ENCODE measurements at regions not wholly inside any gene's neighbourhood (a gene's known extent, or its start where the extent isn't known, plus 50 kb on each side); places are given as distances from the start of the nearest gene placed in this dataset.

DNA sequence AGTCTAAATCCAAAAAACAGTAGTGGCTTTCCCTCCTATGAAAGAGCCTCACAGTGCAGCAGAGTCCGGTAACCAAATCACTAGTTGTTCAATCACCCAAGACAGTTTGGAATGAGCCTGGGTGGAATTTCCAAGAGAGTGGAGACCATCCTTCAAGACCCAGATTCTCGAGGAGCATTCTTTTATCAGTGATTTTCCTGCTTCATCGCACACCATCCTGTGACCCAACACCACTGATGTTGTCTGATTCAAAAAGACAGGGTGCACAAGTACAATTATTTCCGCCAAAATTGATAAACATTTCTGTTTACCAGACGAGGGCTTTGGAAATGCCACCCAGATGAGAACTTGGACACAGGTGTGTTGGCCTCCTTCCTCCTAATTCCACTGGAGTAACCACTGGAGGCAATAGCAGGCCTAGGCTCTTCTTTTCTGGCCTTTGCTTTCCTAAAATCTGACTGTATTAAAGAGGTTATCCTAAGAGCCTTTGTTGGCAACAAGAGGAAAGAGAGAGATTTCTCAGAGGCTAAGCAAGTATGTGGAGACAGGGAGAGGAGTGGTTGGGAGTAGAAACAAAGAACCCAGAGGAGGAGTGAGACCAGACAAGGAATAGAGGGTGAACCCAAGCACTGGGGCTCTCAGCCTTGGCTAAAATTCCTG lies 56.3 kb upstream of the S1PR3 start:
- H3K4ac ChIP-seq (ENCODE audit: low read length) = no peak overlapping the region
- no peak overlapping the region for H3K27ac ChIP-seq (replicated peaks; ENCODE audit: low read length)
- H2AFZ ChIP-seq (ENCODE audit: low read length) = no peak overlapping the region
- H3K9me3 ChIP-seq (replicated peaks in 1 of 2; ENCODE audit: control insufficient read depth in 2 of 2, insufficient read depth in 1 of 2, low read depth in 1 of 2, low read length in 2 of 2) = peaks cover 6 to 17% of the 10 kb centered on the region in 2 donors
- H3K36me3 ChIP-seq (replicated peaks in 1 of 2; ENCODE audit: control insufficient read depth in 2 of 2, insufficient read depth in 2 of 2, low read length in 2 of 2) = no peaks in the 10 kb centered on the region
- no peak overlapping the region for H2AK5ac ChIP-seq (ENCODE audit: low read depth, low read length)
- no peak overlapping the region for H2BK12ac ChIP-seq (ENCODE audit: low read length)
- H2BK120ac ChIP-seq (ENCODE audit: low read depth, low read length) = no peak overlapping the region
- H4K91ac ChIP-seq (ENCODE audit: low read depth, low read length, poor library complexity) = no peak overlapping the region
- H3K9ac ChIP-seq (ENCODE audit: low read depth, low read length, poor library complexity) = no peak overlapping the region
- no peaks in the 10 kb centered on the region for H3K4me1 ChIP-seq (ENCODE audit: control insufficient read depth in 2 of 2, insufficient read depth in 1 of 2, low read depth in 1 of 2, low read length in 2 of 2)
- H3K18ac ChIP-seq (ENCODE audit: low read length) = no peak overlapping the region
- H3K27me3 ChIP-seq (ENCODE audit: control insufficient read depth in 3 of 3, insufficient read depth in 3 of 3, low read depth in 1 of 3, low read length in 3 of 3) = peaks cover 0 to 3% (median 0%) of the 10 kb centered on the region in 3 experiments
- no peak overlapping the region for H4K8ac ChIP-seq (ENCODE audit: low read depth, low read length)
- no peak overlapping the region for H2BK5ac ChIP-seq (ENCODE audit: low read length)
- no CpG with 5 or more reads among the region's 5 CpGs for WGBS, 2 donors (ENCODE audit: extremely low coverage in 2 of 2, insufficient read length in 2 of 2, insufficient replicate concordance in 1 of 2)
- DNase-seq (ENCODE audit: low spot score) = no peak
- no peak overlapping the region for H3K4me3 ChIP-seq (ENCODE audit: low read length in 2 of 2)
- no peak overlapping the region for H3K4me2 ChIP-seq (ENCODE audit: insufficient read depth, low read length, poor library complexity, severe bottlenecking)
- no peak overlapping the region for H3K23ac ChIP-seq (ENCODE audit: low read depth, low read length, poor library complexity)
- no peak overlapping the region for H2BK15ac ChIP-seq (ENCODE audit: low read length)
- no peaks in the 10 kb centered on the region for H3K79me1 ChIP-seq (ENCODE audit: low read depth, low read length)
- no peak overlapping the region for H3K14ac ChIP-seq (ENCODE audit: low read length)

DNA sequence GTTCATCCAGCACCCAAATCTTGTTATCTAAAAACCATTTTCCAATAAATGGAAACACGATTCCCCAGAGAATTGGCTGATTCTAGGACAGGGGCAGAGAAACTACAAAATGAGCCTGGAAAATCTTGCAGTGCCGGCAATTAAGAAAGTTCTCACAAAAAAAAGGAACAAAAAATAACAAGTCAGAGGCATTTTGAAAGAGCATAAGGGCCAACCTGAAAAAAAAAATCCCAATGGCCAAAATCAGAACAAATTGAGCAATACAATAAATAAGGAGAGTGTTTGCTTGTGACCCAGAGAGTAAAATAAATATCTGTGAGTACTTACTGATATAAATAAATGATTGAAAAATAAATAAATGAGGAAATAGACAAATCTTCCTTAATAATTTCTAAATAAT lies 55.1 kb upstream of the S1PR3 start:
- Histone ChIP-seq H2AK5ac (ENCODE audit: low read depth, low read length) (no peak overlapping the region), H2BK5ac (ENCODE audit: low read length) (no peak overlapping the region), H4K91ac (ENCODE audit: low read depth, low read length, poor library complexity) (no peak overlapping the region), H2BK15ac (ENCODE audit: low read length) (no peak overlapping the region), H3K4me1 (ENCODE audit: control insufficient read depth in 2 of 2, insufficient read depth in 1 of 2, low read depth in 1 of 2, low read length in 2 of 2) (no peaks in the 10 kb centered on the region), H3K18ac (ENCODE audit: low read length) (no peak overlapping the region), H3K27ac (replicated peaks; ENCODE audit: low read length) (no peak overlapping the region), H4K8ac (ENCODE audit: low read depth, low read length) (no peak overlapping the region), H3K4ac (ENCODE audit: low read length) (no peak overlapping the region), H3K14ac (ENCODE audit: low read length) (no peak overlapping the region), H3K23ac (ENCODE audit: low read depth, low read length, poor library complexity) (no peak overlapping the region), H3K9me3 (replicated peaks in 1 of 2; ENCODE audit: control insufficient read depth in 2 of 2, insufficient read depth in 1 of 2, low read depth in 1 of 2, low read length in 2 of 2) (peaks cover 4 to 11% of the 10 kb centered on the region in 2 donors), H3K4me2 (ENCODE audit: insufficient read depth, low read length, poor library complexity, severe bottlenecking) (no peak overlapping the region), H3K27me3 (ENCODE audit: control insufficient read depth in 3 of 3, insufficient read depth in 3 of 3, low read depth in 1 of 3, low read length in 3 of 3) (peaks cover 0 to 3% (median 0%) of the 10 kb centered on the region in 3 experiments), H2BK12ac (ENCODE audit: low read length) (no peak overlapping the region), H2BK120ac (ENCODE audit: low read depth, low read length) (no peak overlapping the region), H3K4me3 (ENCODE audit: low read length in 2 of 2) (no peak overlapping the region), H3K36me3 (replicated peaks in 1 of 2; ENCODE audit: control insufficient read depth in 2 of 2, insufficient read depth in 2 of 2, low read length in 2 of 2) (no peaks in the 10 kb centered on the region), H3K9ac (ENCODE audit: low read depth, low read length, poor library complexity) (no peak overlapping the region), H2AFZ (ENCODE audit: low read length) (no peak overlapping the region), H3K79me1 (ENCODE audit: low read depth, low read length) (no peaks in the 10 kb centered on the region)
- DNase-seq (ENCODE audit: low spot score) = no peak
- WGBS, 2 donors (ENCODE audit: extremely low coverage in 2 of 2, insufficient read length in 2 of 2, insufficient replicate concordance in 1 of 2) = no CpG with 5 or more reads among the region's 2 CpGs

DNA sequence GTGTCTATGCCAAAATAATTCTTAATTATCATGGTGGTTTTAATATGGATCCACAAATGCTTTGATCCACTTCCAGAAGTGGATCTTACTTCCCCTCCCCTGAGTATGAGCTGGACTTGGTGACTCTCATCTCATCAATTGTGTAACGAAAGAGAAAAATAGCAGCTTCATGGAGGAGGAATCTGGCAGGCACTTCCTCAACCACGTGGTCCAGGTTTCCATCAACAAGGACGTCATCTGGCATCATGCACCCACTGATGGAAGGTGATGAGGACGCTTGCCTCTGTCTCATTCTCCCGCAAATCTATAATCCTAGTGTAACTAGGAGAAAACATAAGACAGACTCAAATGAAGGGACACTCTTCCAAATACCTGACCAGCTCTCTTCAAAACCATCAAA lies 54.6 kb upstream of the S1PR3 start:
- no CpG with 5 or more reads among the region's 5 CpGs for WGBS, 2 donors (ENCODE audit: extremely low coverage in 2 of 2, insufficient read length in 2 of 2, insufficient replicate concordance in 1 of 2)
- Histone ChIP-seq H2AK5ac (ENCODE audit: low read depth, low read length) (no peak overlapping the region), H3K23ac (ENCODE audit: low read depth, low read length, poor library complexity) (no peak overlapping the region), H4K8ac (ENCODE audit: low read depth, low read length) (no peak overlapping the region), H2BK120ac (ENCODE audit: low read depth, low read length) (no peak overlapping the region), H3K18ac (ENCODE audit: low read length) (no peak overlapping the region), H3K9me3 (replicated peaks in 1 of 2; ENCODE audit: control insufficient read depth in 2 of 2, insufficient read depth in 1 of 2, low read depth in 1 of 2, low read length in 2 of 2) (peaks cover 2 to 7% of the 10 kb centered on the region in 2 donors), H3K36me3 (replicated peaks in 1 of 2; ENCODE audit: control insufficient read depth in 2 of 2, insufficient read depth in 2 of 2, low read length in 2 of 2) (no peaks in the 10 kb centered on the region), H3K27ac (replicated peaks; ENCODE audit: low read length) (no peak overlapping the region), H2AFZ (ENCODE audit: low read length) (no peak overlapping the region), H3K4me2 (ENCODE audit: insufficient read depth, low read length, poor library complexity, severe bottlenecking) (no peak overlapping the region), H3K27me3 (ENCODE audit: control insufficient read depth in 3 of 3, insufficient read depth in 3 of 3, low read depth in 1 of 3, low read length in 3 of 3) (peaks cover 0 to 3% (median 0%) of the 10 kb centered on the region in 3 experiments), H3K4me3 (ENCODE audit: low read length in 2 of 2) (no peak overlapping the region), H3K4me1 (ENCODE audit: control insufficient read depth in 2 of 2, insufficient read depth in 1 of 2, low read depth in 1 of 2, low read length in 2 of 2) (no peaks in the 10 kb centered on the region), H2BK12ac (ENCODE audit: low read length) (no peak overlapping the region), H3K9ac (ENCODE audit: low read depth, low read length, poor library complexity) (no peak overlapping the region), H2BK15ac (ENCODE audit: low read length) (no peak overlapping the region), H3K14ac (ENCODE audit: low read length) (no peak overlapping the region), H3K79me1 (ENCODE audit: low read depth, low read length) (no peaks in the 10 kb centered on the region), H3K4ac (ENCODE audit: low read length) (no peak overlapping the region), H4K91ac (ENCODE audit: low read depth, low read length, poor library complexity) (no peak overlapping the region), H2BK5ac (ENCODE audit: low read length) (no peak overlapping the region)
- no peak for DNase-seq (ENCODE audit: low spot score)

DNA sequence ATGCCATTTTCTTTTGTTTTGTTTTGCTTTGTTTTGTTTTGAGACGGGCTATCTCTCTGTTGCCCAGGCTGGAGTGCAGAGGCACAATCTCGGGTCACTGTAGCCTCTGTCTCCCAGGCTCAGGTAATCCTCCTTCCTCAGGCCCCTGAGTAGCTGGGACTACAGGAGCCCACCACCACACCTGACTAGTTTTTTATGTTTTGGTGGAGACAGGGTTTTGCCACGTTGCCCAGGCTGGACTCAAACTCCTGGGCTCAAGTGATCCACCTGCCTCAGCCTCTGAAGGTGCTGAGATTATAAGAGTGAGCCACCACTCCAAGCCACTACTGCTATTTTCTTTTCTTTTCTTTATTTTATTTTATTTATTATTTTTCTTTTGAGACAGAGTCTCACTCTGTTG lies 54.0 kb upstream of the S1PR3 start:
- WGBS, 2 donors (ENCODE audit: extremely low coverage in 2 of 2, insufficient read length in 2 of 2, insufficient replicate concordance in 1 of 2) = no CpG with 5 or more reads among the region's 3 CpGs
- H3K4me1 ChIP-seq (ENCODE audit: control insufficient read depth in 2 of 2, insufficient read depth in 1 of 2, low read depth in 1 of 2, low read length in 2 of 2) = no peaks in the 10 kb centered on the region
- H3K27me3 ChIP-seq (ENCODE audit: control insufficient read depth in 3 of 3, insufficient read depth in 3 of 3, low read depth in 1 of 3, low read length in 3 of 3) = peaks cover 0 to 3% (median 0%) of the 10 kb centered on the region in 3 experiments
- no peak overlapping the region for H2AK5ac ChIP-seq (ENCODE audit: low read depth, low read length)
- H3K79me1 ChIP-seq (ENCODE audit: low read depth, low read length) = no peaks in the 10 kb centered on the region
- H3K9me3 ChIP-seq (replicated peaks in 1 of 2; ENCODE audit: control insufficient read depth in 2 of 2, insufficient read depth in 1 of 2, low read depth in 1 of 2, low read length in 2 of 2) = peaks cover 2 to 3% of the 10 kb centered on the region in 2 donors
- no peaks in the 10 kb centered on the region for H3K36me3 ChIP-seq (replicated peaks in 1 of 2; ENCODE audit: control insufficient read depth in 2 of 2, insufficient read depth in 2 of 2, low read length in 2 of 2)
- H3K9ac ChIP-seq (ENCODE audit: low read depth, low read length, poor library complexity) = no peak overlapping the region
- H4K8ac ChIP-seq (ENCODE audit: low read depth, low read length) = no peak overlapping the region
- no peak overlapping the region for H3K14ac ChIP-seq (ENCODE audit: low read length)
- no peak overlapping the region for H2BK15ac ChIP-seq (ENCODE audit: low read length)
- no peak overlapping the region for H3K4me3 ChIP-seq (ENCODE audit: low read length in 2 of 2)
- no peak overlapping the region for H2AFZ ChIP-seq (ENCODE audit: low read length)
- H3K27ac ChIP-seq (replicated peaks; ENCODE audit: low read length) = no peak overlapping the region
- H3K4me2 ChIP-seq (ENCODE audit: insufficient read depth, low read length, poor library complexity, severe bottlenecking) = no peak overlapping the region
- H4K91ac ChIP-seq (ENCODE audit: low read depth, low read length, poor library complexity) = no peak overlapping the region
- H2BK5ac ChIP-seq (ENCODE audit: low read length) = no peak overlapping the region
- no peak overlapping the region for H3K4ac ChIP-seq (ENCODE audit: low read length)
- no peak overlapping the region for H2BK12ac ChIP-seq (ENCODE audit: low read length)
- no peak overlapping the region for H3K18ac ChIP-seq (ENCODE audit: low read length)
- H2BK120ac ChIP-seq (ENCODE audit: low read depth, low read length) = no peak overlapping the region
- no peak for DNase-seq (ENCODE audit: low spot score)
- no peak overlapping the region for H3K23ac ChIP-seq (ENCODE audit: low read depth, low read length, poor library complexity)
